K562 (cell line): ENCODE measurements at regions not wholly inside any gene's neighbourhood (a gene's known extent, or its start where the extent isn't known, plus 50 kb on each side); places are given as distances from the start of the nearest gene placed in this dataset.

ENCODE experiments used
- CREBBP ChIP-seq: IDR thresholded peaks from one replicate; pipeline ENCODE4 v1.6.1; 2012; ENCODE audit warnings: low read depth, mild to moderate bottlenecking, control low read depth, inconsistent platforms, low read length
- CSDE1 ChIP-seq, 2 experiments: fragments of 450-650 bp; IDR thresholded peaks; 2 replicates each; pipeline ENCODE4 v1.6.1; 2016; ENCODE audit warnings: mild to moderate bottlenecking in 1 of 2
- CXXC5 ChIP-seq: fragments of 250-450 bp; sonication (Bioruptor Pico); IDR thresholded peaks from 2 replicates; pipeline ENCODE4 v1.8.0; 2022; ENCODE audit warnings: inconsistent platforms, mild to moderate bottlenecking, moderate library complexity
- FOXK1 ChIP-seq: sonication (generic); formaldehyde crosslinking; IDR thresholded peaks from 2 replicates; pipeline ENCODE4 v1.8.0; 2022; ENCODE audit warnings: missing genetic modification reagents, mild to moderate bottlenecking, borderline replicate concordance
- HNRNPK ChIP-seq: fragments of 200-400 bp; formaldehyde crosslinking; IDR thresholded peaks from one replicate; pipeline ENCODE4 v1.6.1; 2018; ENCODE audit warnings: mild to moderate bottlenecking, low read depth, low read length; ENCODE audit not compliant: poor library complexity, severe bottlenecking
- MLLT1 ChIP-seq, 2 experiments: fragments of 450-650 bp; IDR thresholded peaks; 2 replicates each; pipeline ENCODE4 v1.6.1; 2016
- MTA2 ChIP-seq: fragments of 450-650 bp; IDR thresholded peaks from 2 replicates; pipeline ENCODE4 v1.6.1; 2016; ENCODE audit warnings: low read depth
- PRDM10 ChIP-seq: fragments of 450-650 bp; IDR thresholded peaks from 2 replicates; pipeline ENCODE4 v1.6.1; 2018; ENCODE audit not compliant: partially characterized antibody
- RUNX1 ChIP-seq: sonication (generic); IDR thresholded peaks from 2 replicates; pipeline ENCODE4 v1.6.1; 2016; ENCODE audit warnings: antibody characterized with exemption, low read depth
- TEAD1 ChIP-seq, 2 experiments: fragments of 450-650 bp in 1 of 2; sonication (generic) in 1 of 2; formaldehyde crosslinking; IDR thresholded peaks; 2 replicates each; pipeline versions ENCODE4 v1.4.0 to v1.8.0; 2020 to 2022; ENCODE audit warnings: mild to moderate bottlenecking in 2 of 2, missing genetic modification reagents in 1 of 2
- ZBTB43 ChIP-seq: sonication (generic); formaldehyde crosslinking; IDR thresholded peaks from 2 replicates; pipeline ENCODE4 v1.8.0; 2023; ENCODE audit warnings: mild to moderate bottlenecking, missing genetic modification reagents
- ZNF124 ChIP-seq: sonication (generic); formaldehyde crosslinking; IDR thresholded peaks from 2 replicates; pipeline ENCODE4 v1.8.1; 2022; ENCODE audit warnings: missing genetic modification reagents
- ZNF232 ChIP-seq: sonication (generic); formaldehyde crosslinking; IDR thresholded peaks from 2 replicates; pipeline ENCODE4 v1.8.0; 2022; ENCODE audit warnings: mild to moderate bottlenecking, missing genetic modification reagents
- ZNF282 ChIP-seq: sonication (generic); formaldehyde crosslinking; IDR thresholded peaks from 2 replicates; pipeline ENCODE4 v1.8.1; 2023; ENCODE audit warnings: missing genetic modification reagents
- ZNF740 ChIP-seq, 3 experiments: fragments of 200-800 bp in 1 of 3; sonication (Bioruptor generic) in 1 of 3; sonication (generic) in 1 of 3; formaldehyde crosslinking in 1 of 3; IDR thresholded peaks; 2 replicates each; pipeline versions ENCODE4 v1.6.1 to v1.8.0; 2016 to 2022; ENCODE audit warnings: mild to moderate bottlenecking in 2 of 3, missing compliant biosample characterization in 2 of 3, missing genetic modification characterization in 2 of 3, missing genetic modification reagents in 1 of 3
- TF ChIP-seq, protein P1 (sequence below): fragments of 250-450 bp; sonication (Bioruptor Pico); IDR thresholded peaks from 2 replicates; pipeline ENCODE4 v1.5.0; 2021

DNA sequence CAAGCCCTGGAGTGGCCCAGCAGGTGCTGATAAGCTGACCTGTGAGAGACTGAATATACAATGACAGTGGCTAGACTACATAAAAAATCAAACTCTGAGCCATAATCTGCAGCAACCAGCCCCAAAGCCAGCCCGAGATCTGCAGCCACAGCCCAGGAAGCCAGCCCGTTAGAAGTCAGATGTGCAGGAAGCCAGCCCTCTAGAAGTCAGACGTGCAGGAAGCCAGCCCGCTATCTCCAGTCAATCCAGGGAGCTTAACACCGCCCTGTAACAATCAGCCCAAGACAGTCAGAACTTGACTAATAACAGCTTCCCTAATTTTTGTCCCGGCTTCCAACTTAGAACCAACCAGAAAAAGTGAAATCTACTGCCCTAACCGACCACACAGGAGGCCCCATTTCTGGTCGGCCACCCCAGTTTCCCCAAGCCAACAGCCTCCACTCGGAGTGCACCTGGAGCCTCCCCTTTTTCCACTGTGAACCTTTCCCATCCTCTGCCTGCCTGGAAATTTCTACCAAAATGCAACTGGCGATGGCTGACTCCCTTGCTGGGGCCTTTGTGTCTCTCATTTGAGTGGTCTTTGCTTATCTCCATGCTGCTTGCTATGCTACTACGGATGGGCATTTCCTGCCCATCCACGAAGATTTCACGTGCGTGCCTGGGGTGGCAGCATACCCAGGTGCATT, 769.3 kb downstream of the KCNJ18 start (continued):
- TF ChIP-seq FOXK1 (CRISPR knock-in tag): no peak
- no peak for TF ChIP-seq RUNX1
- TF ChIP-seq ZBTB43 (CRISPR knock-in tag): no peak
- no peak for TF ChIP-seq ZNF740 (CRISPR knock-in tag; IDR thresholded peaks at IDR 0.05)
- TF ChIP-seq ZNF740 (tag; IDR thresholded peaks at IDR 0.05): no peak
- TF ChIP-seq TEAD1 (CRISPR knock-in tag; IDR thresholded peaks at IDR 0.05): no peak
- no peak for TF ChIP-seq MTA2
- no peak for TF ChIP-seq PRDM10
- TF ChIP-seq CXXC5: peak; percentile 47; the same call in 1 of the 2 replicates
- TF ChIP-seq, protein P1, sequence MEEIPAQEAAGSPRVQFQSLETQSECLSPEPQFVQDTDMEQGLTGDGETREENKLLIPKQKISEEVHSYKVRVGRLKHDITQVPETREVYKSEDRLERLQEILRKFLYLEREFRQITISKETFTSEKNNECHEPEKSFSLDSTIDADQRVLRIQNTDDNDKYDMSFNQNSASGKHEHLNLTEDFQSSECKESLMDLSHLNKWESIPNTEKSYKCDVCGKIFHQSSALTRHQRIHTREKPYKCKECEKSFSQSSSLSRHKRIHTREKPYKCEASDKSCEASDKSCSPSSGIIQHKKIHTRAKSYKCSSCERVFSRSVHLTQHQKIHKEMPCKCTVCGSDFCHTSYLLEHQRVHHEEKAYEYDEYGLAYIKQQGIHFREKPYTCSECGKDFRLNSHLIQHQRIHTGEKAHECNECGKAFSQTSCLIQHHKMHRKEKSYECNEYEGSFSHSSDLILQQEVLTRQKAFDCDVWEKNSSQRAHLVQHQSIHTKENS: no peak
- TF ChIP-seq ZNF124 (CRISPR knock-in tag): no peak
- TF ChIP-seq CSDE1 (IDR thresholded peaks at IDR 0.05): no peak
- TF ChIP-seq ZNF282: no peak
- no peak for TF ChIP-seq ZNF232 (CRISPR knock-in tag)
- no peak for TF ChIP-seq CREBBP
- TF ChIP-seq HNRNPK: no peak
- TF ChIP-seq MLLT1 (IDR thresholded peaks at IDR 0.05): no peak
